ENCODE measurements at regions not wholly inside any gene's neighbourhood (a gene's known extent, or its start where the extent isn't known, plus 50 kb on each side); places are given as distances from the start of the nearest gene placed in this dataset.

DNA sequence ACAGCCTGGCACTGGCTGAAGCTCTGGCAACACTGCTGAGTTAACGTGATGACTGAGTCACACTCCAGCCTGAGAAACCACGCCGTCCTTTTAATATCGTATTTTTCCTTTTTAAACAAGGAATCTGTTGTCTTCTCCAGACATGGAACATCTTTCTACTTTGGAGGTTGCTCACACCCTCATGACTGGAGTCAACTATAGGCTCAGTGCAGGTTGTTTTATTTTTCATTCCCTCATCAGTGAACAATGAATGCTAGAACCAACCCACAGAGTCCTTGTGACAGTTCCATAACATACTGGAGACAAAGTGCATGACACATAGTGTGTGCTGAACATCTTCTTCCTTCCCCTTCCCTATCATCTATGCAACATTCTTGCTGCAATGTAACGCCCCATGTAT is 76.8 kb upstream of the CPEB2 start:
- TF ChIP-seq CTCF (IDR thresholded peaks at IDR 0.05) (no peak), EP300 (IDR thresholded peaks at IDR 0.05) (no peak), POLR2A (IDR thresholded peaks at IDR 0.05) (no peak)

Data from tibial nerve (tissue), 4 donors.